Upper lobe of right lung (tissue), 1 donor: ENCODE measurements at regions not wholly inside any gene's neighbourhood (a gene's known extent, or its start where the extent isn't known, plus 50 kb on each side); places are given as distances from the start of the nearest gene placed in this dataset.

ENCODE experiments used
- ATAC-seq: fragments of 200-7000 bp; cut with Tn5 transposase; one replicate; pipeline ENCODE4 v1.9.1; 2020; ENCODE audit warnings: mild to moderate bottlenecking, moderate library complexity
- DNase-seq: peaks from one replicate; pipeline ENCODE4 v3.0.0-alpha.2; 2020
- H3K27ac ChIP-seq: fragments of 200-600 bp; one replicate; pipeline ENCODE4 v1.8.0; 2022
- H3K27me3 ChIP-seq: fragments of 200-600 bp; one replicate; pipeline ENCODE4 v1.8.0; 2022; ENCODE audit warnings: mild to moderate bottlenecking
- H3K36me3 ChIP-seq: fragments of 200-600 bp; one replicate; pipeline ENCODE4 v1.8.0; 2022
- H3K4me1 ChIP-seq: fragments of 200-600 bp; one replicate; pipeline ENCODE4 v1.8.0; 2022
- H3K4me3 ChIP-seq: fragments of 200-600 bp; one replicate; pipeline ENCODE4 v1.8.0; 2022; ENCODE audit warnings: mild to moderate bottlenecking
- H3K9me3 ChIP-seq: fragments of 200-600 bp; one replicate; pipeline ENCODE4 v1.8.0; 2022
- CTCF ChIP-seq: fragments of 200-600 bp; IDR thresholded peaks from one replicate; pipeline ENCODE4 v1.8.0; 2022; ENCODE audit warnings: antibody characterized with exemption
- intact Hi-C: fragments of 100-400 bp; cut with DNase I; formaldehyde crosslinking; loops from one replicate; pipeline ENCODE4 v1.11.0; 2022
- donor health status: DM: no; HTN: yes; CAD: no; lungs with severe emphysema.

GRCh38 chr18:21177822-21178221, 64.2 kb upstream of the GREB1L start:
- no peak for DNase-seq
- no peaks in the 10 kb centered on the region for H3K4me1 ChIP-seq
- H3K9me3 ChIP-seq: no peaks in the 10 kb centered on the region
- no peak overlapping the region for H3K4me3 ChIP-seq
- no peak for TF ChIP-seq CTCF
- H3K27me3 ChIP-seq: no peaks in the 10 kb centered on the region
- ATAC-seq: no peak
- intact Hi-C loops: no loop called here
- H3K27ac ChIP-seq: no peak overlapping the region
- H3K36me3 ChIP-seq: no peaks in the 10 kb centered on the region

DNA sequence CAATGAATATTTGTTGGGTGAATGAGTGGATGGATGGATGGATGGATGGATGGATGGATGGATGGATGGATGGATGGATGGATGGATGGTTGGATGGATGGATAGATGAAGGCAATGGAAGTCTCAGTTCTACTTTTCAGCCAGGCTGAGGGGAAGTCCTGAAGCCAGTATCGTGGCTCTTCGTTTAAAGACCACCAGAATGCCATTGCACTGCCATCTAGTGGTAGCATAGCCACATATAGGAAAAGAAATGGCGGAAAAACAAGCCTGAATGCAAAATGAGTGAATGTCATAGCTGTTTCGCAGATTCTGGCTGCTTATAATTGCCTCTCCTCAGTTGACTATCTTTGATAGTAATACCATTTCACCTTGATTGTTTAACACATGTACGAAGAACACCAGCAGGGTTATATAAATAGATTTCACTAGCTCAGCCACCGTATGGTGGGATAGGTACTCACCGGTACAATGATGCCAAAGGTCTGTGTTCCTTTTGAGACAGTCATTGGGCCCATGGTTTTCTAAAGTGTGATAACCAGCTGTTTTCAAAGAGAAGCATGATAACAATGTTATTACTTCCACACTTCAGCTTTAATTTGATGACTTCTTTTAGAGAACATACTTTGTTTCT, 62.3 kb upstream of the GREB1L start:
- H3K4me3 ChIP-seq: no peak overlapping the region
- H3K36me3 ChIP-seq: no peaks in the 10 kb centered on the region
- intact Hi-C loops: no loop called here
- peak; percentile 93 for ATAC-seq
- no peak for DNase-seq
- no peaks in the 10 kb centered on the region for H3K9me3 ChIP-seq
- TF ChIP-seq CTCF: peak; percentile 76
- H3K27me3 ChIP-seq: no peaks in the 10 kb centered on the region
- no peak overlapping the region for H3K27ac ChIP-seq
- no peaks in the 10 kb centered on the region for H3K4me1 ChIP-seq

GRCh38 chr18:21180588-21180987, 61.4 kb upstream of the GREB1L start:
- intact Hi-C loops: no loop called here
- Histone ChIP-seq H3K27me3 (no peaks in the 10 kb centered on the region), H3K36me3 (no peaks in the 10 kb centered on the region), H3K4me1 (no peaks in the 10 kb centered on the region), H3K27ac (no peak overlapping the region), H3K4me3 (no peak overlapping the region), H3K9me3 (no peaks in the 10 kb centered on the region)
- DNase-seq (no peak), ATAC-seq (no peak)
- no peak for TF ChIP-seq CTCF

DNA sequence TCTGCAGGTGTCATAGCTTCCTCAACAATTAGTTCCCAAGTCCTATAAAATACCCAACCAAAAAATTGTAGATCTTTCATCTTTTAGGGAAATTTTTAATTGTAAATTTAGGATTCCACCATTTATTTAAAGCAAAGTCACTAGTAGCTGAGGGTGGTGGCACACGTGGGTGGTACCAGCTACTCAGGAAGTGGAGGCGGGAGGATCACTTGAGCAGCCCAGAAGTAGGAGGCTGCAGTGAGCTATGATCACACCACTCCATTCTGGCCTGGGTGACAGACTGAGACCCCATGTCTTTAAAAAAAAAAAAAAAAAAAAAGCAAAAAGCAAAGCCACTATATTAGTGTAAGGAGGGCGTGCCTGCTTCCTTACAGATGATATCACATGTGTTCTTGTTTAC, 60.3 kb upstream of the GREB1L start:
- Histone ChIP-seq H3K9me3 (no peaks in the 10 kb centered on the region), H3K4me1 (no peaks in the 10 kb centered on the region), H3K4me3 (no peak overlapping the region), H3K27me3 (no peaks in the 10 kb centered on the region), H3K27ac (no peak overlapping the region), H3K36me3 (no peaks in the 10 kb centered on the region)
- DNase-seq: no peak
- intact Hi-C loops: no loop called here
- ATAC-seq: peak; percentile 75
- TF ChIP-seq CTCF: no peak

- intact Hi-C loops: no loop called here
These were observed 58.4 kb upstream of the GREB1L start for GRCh38 chr18:21183670-21184069.

More at GRCh38 chr18:21183670-21184069, 58.4 kb upstream of the GREB1L start:
- H3K9me3 ChIP-seq: no peaks in the 10 kb centered on the region
- no peak for TF ChIP-seq CTCF
- H3K27ac ChIP-seq: no peak overlapping the region
- no peak for DNase-seq
- H3K4me3 ChIP-seq: no peak overlapping the region
- no peaks in the 10 kb centered on the region for H3K4me1 ChIP-seq
- H3K36me3 ChIP-seq: no peaks in the 10 kb centered on the region
- H3K27me3 ChIP-seq: no peaks in the 10 kb centered on the region
- ATAC-seq: peak; percentile 11
